ENCODE measurements at regions not wholly inside any gene's neighbourhood (a gene's known extent, or its start where the extent isn't known, plus 50 kb on each side); places are given as distances from the start of the nearest gene placed in this dataset.

DNA sequence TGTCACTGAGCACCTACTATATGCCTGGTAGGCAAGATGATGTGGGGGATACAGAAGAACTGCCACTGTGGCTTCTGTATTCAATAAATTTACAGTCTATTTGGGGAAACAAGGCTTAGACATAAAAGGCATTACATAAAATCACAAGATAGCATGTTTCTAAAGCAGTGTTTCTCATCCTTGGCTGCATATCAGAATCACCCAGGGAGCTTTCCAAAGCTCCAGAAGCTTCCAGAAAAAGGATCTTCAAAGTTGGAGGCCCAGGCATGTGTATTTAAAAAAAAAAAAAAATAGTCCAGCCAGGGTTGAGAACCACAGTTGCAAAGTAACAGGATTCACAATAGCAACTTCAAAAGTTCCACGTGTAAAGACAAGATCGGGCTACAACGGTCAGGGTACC lies 112.4 kb upstream of the SPACA1 start:
- TF ChIP-seq POLR2A (IDR thresholded peaks at IDR 0.05) (no peak), POLR2AphosphoS5 (IDR thresholded peaks at IDR 0.05) (no peak), CTCF (IDR thresholded peaks at IDR 0.05 in 8 of 11, conservative IDR thresholded peaks at IDR 0.05 in 3 of 11) (no peak)
- Histone ChIP-seq H3K27ac (no peak overlapping the region), H3K27me3 (replicated peaks in 1 of 7) (no peaks in the 10 kb centered on the region), H3K9me3 (no peaks in the 10 kb centered on the region), H3K4me3 (no peak overlapping the region), H3K4me1 (peaks cover 0 to under 1% (median 0%) of the 10 kb centered on the region in 6 donors), H3K36me3 (no peaks in the 10 kb centered on the region)
- intact Hi-C loops (cut with DNase I; ENCODE audit: low total_unique reads) = loop anchor here (10.0 kb wide), 3 partner anchors 230 to 940 kb away; partner anchors contain the start of gene CNR1
- 87 to 94% (median 89%) methylated on average over 3 of the region's 3 CpGs for WGBS, 5 donors
- DNase-seq = no peak

DNA sequence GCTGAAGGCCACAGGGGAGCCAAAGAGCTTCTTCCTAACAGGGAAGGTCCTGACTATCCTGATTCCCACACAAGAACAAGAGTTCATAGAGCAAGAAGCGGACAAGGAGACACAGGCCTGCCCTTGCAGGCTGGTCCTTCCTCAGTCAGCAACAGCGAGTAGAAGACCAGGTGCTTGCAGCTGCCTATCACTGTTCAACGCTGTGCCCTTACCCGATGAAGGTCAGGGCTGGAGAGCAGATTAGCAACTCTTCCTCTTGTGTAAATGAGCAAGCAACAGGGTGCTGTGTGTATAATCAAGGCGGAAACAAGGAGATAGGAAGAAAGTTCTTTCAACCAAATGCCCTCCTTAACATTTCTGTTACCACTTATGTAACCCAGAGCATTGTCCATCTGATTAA lies 115.3 kb upstream of the SPACA1 start:
- intact Hi-C loops (cut with DNase I; ENCODE audit: low total_unique reads) = loop anchor here (10.0 kb wide), 3 partner anchors 232 to 942 kb away; partner anchors contain the start of gene CNR1
- Histone ChIP-seq H3K27me3 (replicated peaks in 1 of 7) (no peaks in the 10 kb centered on the region), H3K27ac (no peak overlapping the region), H3K4me1 (peaks cover 0 to 12% (median 7%) of the 10 kb centered on the region in 6 donors), H3K36me3 (no peaks in the 10 kb centered on the region), H3K4me3 (no peak overlapping the region), H3K9me3 (no peaks in the 10 kb centered on the region)
- DNase-seq = no peak
- TF ChIP-seq CTCF (IDR thresholded peaks at IDR 0.05 in 8 of 11, conservative IDR thresholded peaks at IDR 0.05 in 3 of 11) (no peak), POLR2A (IDR thresholded peaks at IDR 0.05) (no peak), POLR2AphosphoS5 (IDR thresholded peaks at IDR 0.05) (no peak)
- WGBS, 5 donors = 53 to 77% (median 69%) methylated on average over 5 of the region's 5 CpGs

DNA sequence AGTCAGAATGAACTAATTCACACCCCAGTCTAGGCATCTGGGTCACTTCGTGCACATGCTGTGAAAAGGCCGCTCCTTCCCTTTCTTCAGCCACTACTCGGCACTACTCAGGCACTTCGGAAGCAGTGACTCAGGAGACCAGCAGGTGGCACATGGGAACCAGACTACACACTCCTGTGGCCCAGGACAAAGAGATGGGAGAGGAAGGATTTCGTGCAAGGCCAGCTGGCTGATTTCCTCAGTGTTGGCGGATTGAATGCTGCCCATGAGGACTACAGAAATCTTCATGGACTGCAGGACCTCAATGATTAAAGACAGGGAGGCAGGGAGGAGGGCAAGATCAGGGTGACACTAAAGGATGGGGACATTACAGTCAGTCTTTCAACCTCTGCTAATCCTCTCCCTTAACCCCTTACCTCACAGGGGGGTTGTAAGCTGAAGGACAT lies 117.8 kb upstream of the SPACA1 start:
- Histone ChIP-seq H3K4me3 (no peak overlapping the region), H3K27ac (no peak overlapping the region), H3K27me3 (replicated peaks in 1 of 7) (no peaks in the 10 kb centered on the region), H3K9me3 (no peaks in the 10 kb centered on the region), H3K36me3 (no peaks in the 10 kb centered on the region), H3K4me1 (peaks cover 0 to 31% (median 20%) of the 10 kb centered on the region in 6 donors)
- intact Hi-C loops (cut with DNase I; ENCODE audit: low total_unique reads) = loop anchor here (10.0 kb wide), 4 partner anchors 235 to 945 kb away; partner anchors contain the start of gene CNR1
- TF ChIP-seq CTCF (IDR thresholded peaks at IDR 0.05 in 8 of 11, conservative IDR thresholded peaks at IDR 0.05 in 3 of 11) (peak; percentile 69 to 91 (median 83)), POLR2AphosphoS5 (IDR thresholded peaks at IDR 0.05) (peak in 2 of 3 donors; percentile 20 to 43), POLR2A (IDR thresholded peaks at IDR 0.05) (no peak)
- peak; percentile 88 for DNase-seq
- 8 to 20% (median 11%) methylated on average over 5 to 6 of the region's 6 CpGs for WGBS, 5 donors

DNA sequence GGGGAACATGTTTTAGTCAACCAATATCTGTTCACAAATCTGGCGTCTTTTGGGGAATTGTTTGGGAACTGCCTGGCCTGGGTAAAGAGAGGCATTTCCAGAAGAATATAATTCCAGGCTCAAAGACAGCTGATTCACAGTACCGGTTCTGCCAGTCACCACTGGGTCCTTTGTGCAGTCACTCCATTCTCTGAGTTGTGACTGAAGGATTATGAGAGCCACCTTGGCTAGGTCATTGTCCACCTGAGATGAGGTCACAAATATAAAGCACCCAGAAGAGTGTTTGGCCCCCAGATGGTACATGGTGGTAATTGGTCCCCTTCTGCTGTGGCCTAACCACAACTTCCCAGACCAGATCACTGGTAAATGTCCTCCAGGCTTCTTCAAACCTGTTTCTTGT lies 121.0 kb upstream of the SPACA1 start:
- intact Hi-C loops (cut with DNase I; ENCODE audit: low total_unique reads) = loop anchor here (10.0 kb wide), 1 partner anchor 858 kb away; no protein-coding TSS in a partner anchor
- Histone ChIP-seq H3K4me1 (peaks cover 7 to 63% (median 48%) of the 10 kb centered on the region in 6 donors), H3K27me3 (replicated peaks in 1 of 7) (no peaks in the 10 kb centered on the region), H3K4me3 (no peak overlapping the region), H3K36me3 (no peaks in the 10 kb centered on the region), H3K9me3 (no peaks in the 10 kb centered on the region), H3K27ac (no peak overlapping the region)
- TF ChIP-seq POLR2A (IDR thresholded peaks at IDR 0.05) (no peak), POLR2AphosphoS5 (IDR thresholded peaks at IDR 0.05) (no peak), CTCF (IDR thresholded peaks at IDR 0.05 in 8 of 11, conservative IDR thresholded peaks at IDR 0.05 in 3 of 11) (no peak)
- DNase-seq = no peak
- 94 to 100% (median 95%) methylated on average over 2 of the region's 2 CpGs for WGBS, 5 donors
